ENCODE measurements at regions not wholly inside any gene's neighbourhood (a gene's known extent, or its start where the extent isn't known, plus 50 kb on each side); places are given as distances from the start of the nearest gene placed in this dataset.

DNA sequence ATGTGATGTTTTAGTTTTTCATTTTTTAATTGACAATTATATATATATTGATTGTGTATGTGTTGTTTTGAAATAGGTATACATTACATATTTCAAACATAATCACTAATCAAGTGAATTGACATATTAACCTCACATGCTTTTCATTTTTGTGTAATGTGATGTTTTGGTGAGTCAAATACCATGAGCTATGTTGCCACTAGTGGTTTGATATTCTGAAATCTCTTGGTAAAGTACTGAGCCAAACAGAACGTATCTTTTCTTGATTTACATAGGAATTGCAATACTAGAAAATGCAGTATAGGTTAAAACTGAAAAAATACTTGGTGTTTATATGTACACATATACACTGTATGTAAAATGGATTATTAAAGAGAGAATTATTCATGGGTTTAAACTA is 65.2 kb upstream of the SIAH1 start:
- H3K4me2 ChIP-seq (ENCODE audit: low read length): no peak overlapping the region
- DNase-seq: no peak
- POLR2A ChIA-PET (ENCODE audit: unreplicated experiment): no interaction called here
- no peak overlapping the region for H3K9ac ChIP-seq (ENCODE audit: low read length)
- intact Hi-C loops (cut with micrococcal nuclease): loop anchor here (10.0 kb wide), 2 partner anchors 74 to 174 kb away; no protein-coding TSS in a partner anchor
- no peaks in the 10 kb centered on the region for H3K27me3 ChIP-seq (ENCODE audit: low read length)
- no peaks in the 10 kb centered on the region for H3F3A ChIP-seq (ENCODE audit: low read length, unreplicated experiment)
- H4K20me1 ChIP-seq (ENCODE audit: low read length): no peaks in the 10 kb centered on the region
- no peak for ATAC-seq
- no peaks in the 10 kb centered on the region for H3K9me2 ChIP-seq (replicated peaks; ENCODE audit: low read length)
- TF ChIP-seq EZH2phosphoT487 (IDR thresholded peaks at IDR 0.05; ENCODE audit: borderline replicate concordance, low read length): no peak
- no peak for TF ChIP-seq EZH2 (IDR thresholded peaks at IDR 0.05; ENCODE audit: low read length, unreplicated experiment)
- no peak for TF ChIP-seq CTCF (conservative IDR thresholded peaks at IDR 0.05; ENCODE audit: low read depth, low read length)
- H2AFZ ChIP-seq (ENCODE audit: low read length): no peak overlapping the region
- no peak overlapping the region for H3K4me3 ChIP-seq (ENCODE audit: low read length)
- BruUV-seq (replicated peaks): no TSS peak
- CTCF ChIA-PET: no interaction called here
- no peaks in the 10 kb centered on the region for H3K79me2 ChIP-seq (ENCODE audit: low read length)
- H3K27ac ChIP-seq (ENCODE audit: low read length): no peak overlapping the region
- H3K4me1 ChIP-seq (ENCODE audit: insufficient read depth, low read length): peaks cover 1% of the 10 kb centered on the region; the same call in 1 of the 2 replicates
- no peaks in the 10 kb centered on the region for H3K36me3 ChIP-seq (ENCODE audit: low read depth, low read length)
- no peaks in the 10 kb centered on the region for H3K9me3 ChIP-seq (ENCODE audit: low read length)

DNA sequence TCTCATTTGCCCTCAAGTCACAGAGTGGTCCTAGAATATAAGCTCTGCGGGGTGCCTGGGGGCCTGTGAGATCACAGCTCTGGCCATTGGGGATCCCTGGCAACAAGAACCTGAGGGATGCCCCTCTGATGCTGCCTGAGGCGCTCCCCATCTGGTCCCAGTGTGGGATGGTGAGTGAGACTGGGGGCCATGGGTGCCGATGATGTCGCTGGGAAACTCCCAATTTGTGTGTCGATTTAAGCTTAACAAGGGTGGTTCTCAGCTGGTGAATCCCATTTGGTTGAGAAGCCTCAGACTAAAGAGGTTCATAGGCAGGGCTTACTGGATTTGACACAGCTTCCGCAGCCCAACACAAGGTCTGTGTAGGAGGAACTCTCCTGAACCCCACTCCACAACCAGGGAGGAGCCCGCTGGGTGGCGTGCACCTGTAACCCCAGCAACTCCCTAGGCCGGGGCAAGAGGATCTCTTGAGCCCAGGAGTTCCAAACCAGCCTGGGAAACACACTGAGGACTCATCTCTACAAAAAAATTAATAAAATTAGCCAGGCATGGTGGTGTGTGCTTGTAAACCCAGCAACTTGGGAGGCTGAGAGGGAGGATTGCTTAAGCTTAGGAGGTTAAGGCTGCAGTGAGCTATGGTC is 63.7 kb upstream of the SIAH1 start:
- no peak for ATAC-seq
- H2AFZ ChIP-seq (ENCODE audit: low read length): no peak overlapping the region

More for the DNA sequence above, 63.7 kb upstream of the SIAH1 start:
- TF ChIP-seq EZH2 (IDR thresholded peaks at IDR 0.05; ENCODE audit: low read length, unreplicated experiment): no peak
- no peak for TF ChIP-seq EZH2phosphoT487 (IDR thresholded peaks at IDR 0.05; ENCODE audit: borderline replicate concordance, low read length)
- TF ChIP-seq CTCF (conservative IDR thresholded peaks at IDR 0.05; ENCODE audit: low read depth, low read length): no peak
- H3K9me2 ChIP-seq (replicated peaks; ENCODE audit: low read length): no peaks in the 10 kb centered on the region
- no peaks in the 10 kb centered on the region for H3K9me3 ChIP-seq (ENCODE audit: low read length)
- H4K20me1 ChIP-seq (ENCODE audit: low read length): no peaks in the 10 kb centered on the region
- CTCF ChIA-PET: no interaction called here
- H3F3A ChIP-seq (ENCODE audit: low read length, unreplicated experiment): no peaks in the 10 kb centered on the region
- H3K9ac ChIP-seq (ENCODE audit: low read length): no peak overlapping the region
- H3K4me2 ChIP-seq (ENCODE audit: low read length): no peak overlapping the region
- H3K4me3 ChIP-seq (ENCODE audit: low read length): no peak overlapping the region
- intact Hi-C loops (cut with micrococcal nuclease): no loop called here
- no peak overlapping the region for H3K27ac ChIP-seq (ENCODE audit: low read length)
- no peak for DNase-seq
- H3K79me2 ChIP-seq (ENCODE audit: low read length): no peaks in the 10 kb centered on the region
- no peaks in the 10 kb centered on the region for H3K27me3 ChIP-seq (ENCODE audit: low read length)
- peaks cover 9% of the 10 kb centered on the region for H3K4me1 ChIP-seq (ENCODE audit: insufficient read depth, low read length)
- POLR2A ChIA-PET (ENCODE audit: unreplicated experiment): no interaction called here
- H3K36me3 ChIP-seq (ENCODE audit: low read depth, low read length): no peaks in the 10 kb centered on the region
- BruUV-seq (replicated peaks): no TSS peak

All from PC-3 (cell line).